ENCODE measurements at regions not wholly inside any gene's neighbourhood (a gene's known extent, or its start where the extent isn't known, plus 50 kb on each side); places are given as distances from the start of the nearest gene placed in this dataset.

DNA sequence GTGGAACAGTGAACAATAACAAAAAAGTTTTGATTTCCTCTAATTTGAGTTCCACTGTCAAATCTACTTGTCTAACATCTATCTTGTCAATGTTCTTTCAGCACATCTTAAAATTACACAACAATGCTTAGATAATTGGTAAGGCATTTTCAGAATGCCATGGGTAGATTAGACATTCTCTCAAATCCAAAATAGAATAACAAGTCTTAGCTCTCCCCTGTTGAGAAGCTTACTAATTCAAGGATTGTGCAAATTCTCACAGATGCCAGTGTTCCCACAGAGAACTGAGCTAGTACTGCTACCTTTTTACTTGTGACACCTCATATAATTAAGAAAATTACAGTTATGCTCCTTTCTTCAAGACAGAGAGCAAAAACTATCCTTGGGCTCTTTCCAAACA, 2442.0 kb downstream of the PCDH7 start:
- no peaks in the 10 kb centered on the region for H3K4me1 ChIP-seq (ENCODE audit: control insufficient read depth, extremely low read depth, insufficient read depth, low read length)
- H3K79me2 ChIP-seq (ENCODE audit: control insufficient read depth, insufficient read depth, low read length) = no peaks in the 10 kb centered on the region
- H4K20me1 ChIP-seq (ENCODE audit: control insufficient read depth, extremely low read depth, insufficient read depth, low read length) = no peaks in the 10 kb centered on the region
- H3K9ac ChIP-seq (ENCODE audit: insufficient read depth, low read length) = no peak overlapping the region
- no peaks in the 10 kb centered on the region for H3K27me3 ChIP-seq (ENCODE audit: control insufficient read depth, insufficient read depth, low read length)
- H3K9me3 ChIP-seq (ENCODE audit: control insufficient read depth, insufficient read depth, low read depth, low read length) = no peaks in the 10 kb centered on the region
- H3K27ac ChIP-seq (ENCODE audit: insufficient read depth, low read length) = no peak overlapping the region
- TF ChIP-seq EZH2 (IDR thresholded peaks at IDR 0.05; ENCODE audit: low read length, missing control alignments) = no peak
- TF ChIP-seq CTCF (conservative IDR thresholded peaks at IDR 0.05 in 1 of 2, IDR thresholded peaks at IDR 0.05 in 1 of 2; ENCODE audit: low read depth in 1 of 2, low read length in 2 of 2) = no peak
- no peak overlapping the region for H2AFZ ChIP-seq (ENCODE audit: low read length)
- H3K4me3 ChIP-seq (replicated peaks in 1 of 4; ENCODE audit: control extremely low read depth in 1 of 4, insufficient read depth in 1 of 4, low read depth in 3 of 4, low read length in 4 of 4) = no peak overlapping the region
- H3K4me2 ChIP-seq (ENCODE audit: extremely low read depth, insufficient read depth, low read length) = no peak overlapping the region
- H3K36me3 ChIP-seq (ENCODE audit: control insufficient read depth, insufficient read depth, low read length) = no peaks in the 10 kb centered on the region
- DNase-seq (ENCODE audit: low read depth in 2 of 2) = no peak

DNA sequence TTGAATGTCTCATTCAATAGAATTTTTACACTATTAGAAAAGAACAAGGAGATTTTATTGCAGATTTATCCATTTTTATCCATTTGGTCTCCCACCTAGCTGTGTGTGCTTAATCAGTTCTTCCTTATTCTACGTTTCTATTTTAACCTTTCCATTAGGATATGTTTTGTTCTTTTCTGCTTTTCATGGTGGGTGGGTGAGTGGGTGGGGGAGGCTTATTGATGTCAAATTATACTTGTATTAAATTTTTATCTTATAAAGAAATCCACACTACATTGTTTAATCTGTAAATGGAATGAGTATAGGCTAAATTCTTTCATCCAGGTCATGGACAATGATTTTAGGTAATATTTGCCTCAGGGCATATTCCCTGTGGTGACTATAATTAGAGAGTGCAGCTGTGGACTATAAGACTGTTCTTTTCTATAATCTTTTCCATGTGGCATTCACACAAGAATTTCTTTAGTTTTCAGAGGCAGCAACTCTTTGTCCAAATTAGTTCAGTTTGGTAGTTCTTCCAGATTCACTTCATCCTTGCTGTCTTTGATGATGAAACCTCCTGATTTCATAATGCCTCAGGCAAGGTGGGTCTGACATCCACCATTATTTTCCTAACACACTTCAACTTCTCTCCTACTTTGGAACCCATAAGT, 2451.8 kb downstream of the PCDH7 start:
- no peaks in the 10 kb centered on the region for H3K27me3 ChIP-seq (ENCODE audit: control insufficient read depth, insufficient read depth, low read length)
- H3K27ac ChIP-seq (ENCODE audit: insufficient read depth, low read length) = no peak overlapping the region
- no peak for TF ChIP-seq EZH2 (IDR thresholded peaks at IDR 0.05; ENCODE audit: low read length, missing control alignments)
- TF ChIP-seq CTCF (conservative IDR thresholded peaks at IDR 0.05 in 1 of 2, IDR thresholded peaks at IDR 0.05 in 1 of 2; ENCODE audit: low read depth in 1 of 2, low read length in 2 of 2) = no peak
- DNase-seq (ENCODE audit: low read depth in 2 of 2) = no peak
- no peaks in the 10 kb centered on the region for H3K9me3 ChIP-seq (ENCODE audit: control insufficient read depth, insufficient read depth, low read depth, low read length)
- H3K4me2 ChIP-seq (ENCODE audit: extremely low read depth, insufficient read depth, low read length) = no peak overlapping the region
- H3K4me1 ChIP-seq (ENCODE audit: control insufficient read depth, extremely low read depth, insufficient read depth, low read length) = no peaks in the 10 kb centered on the region
- no peak overlapping the region for H2AFZ ChIP-seq (ENCODE audit: low read length)
- H3K9ac ChIP-seq (ENCODE audit: insufficient read depth, low read length) = no peak overlapping the region
- H4K20me1 ChIP-seq (ENCODE audit: control insufficient read depth, extremely low read depth, insufficient read depth, low read length) = no peaks in the 10 kb centered on the region
- no peaks in the 10 kb centered on the region for H3K36me3 ChIP-seq (ENCODE audit: control insufficient read depth, insufficient read depth, low read length)
- H3K79me2 ChIP-seq (ENCODE audit: control insufficient read depth, insufficient read depth, low read length) = no peaks in the 10 kb centered on the region
- H3K4me3 ChIP-seq (replicated peaks in 1 of 4; ENCODE audit: control extremely low read depth in 1 of 4, insufficient read depth in 1 of 4, low read depth in 3 of 4, low read length in 4 of 4) = no peak overlapping the region

DNA sequence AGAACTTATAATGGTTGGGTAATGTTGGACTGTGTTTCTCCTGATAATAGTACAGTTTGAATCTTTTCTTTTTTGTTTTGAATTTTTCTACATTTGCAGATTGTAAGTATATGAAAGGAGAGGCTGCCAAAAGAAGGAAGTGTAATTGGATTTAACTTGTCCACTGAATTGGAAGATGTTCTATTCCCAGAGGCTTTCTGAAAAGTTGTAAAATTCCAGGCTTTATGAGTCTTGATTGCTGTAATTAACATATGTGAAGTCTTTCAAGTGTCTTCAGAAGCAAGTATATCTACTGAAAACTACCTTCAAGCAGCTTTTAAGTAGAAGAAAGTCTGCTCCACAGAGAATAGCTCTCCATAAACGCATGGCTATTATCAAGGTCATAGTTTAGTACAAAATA, 2456.4 kb downstream of the PCDH7 start:
- no peak for DNase-seq (ENCODE audit: low read depth in 2 of 2)
- Histone ChIP-seq H3K9ac (ENCODE audit: insufficient read depth, low read length) (no peak overlapping the region), H3K9me3 (ENCODE audit: control insufficient read depth, insufficient read depth, low read depth, low read length) (no peaks in the 10 kb centered on the region), H3K4me2 (ENCODE audit: extremely low read depth, insufficient read depth, low read length) (no peak overlapping the region), H2AFZ (ENCODE audit: low read length) (no peak overlapping the region), H3K79me2 (ENCODE audit: control insufficient read depth, insufficient read depth, low read length) (no peaks in the 10 kb centered on the region), H3K4me1 (ENCODE audit: control insufficient read depth, extremely low read depth, insufficient read depth, low read length) (no peaks in the 10 kb centered on the region), H4K20me1 (ENCODE audit: control insufficient read depth, extremely low read depth, insufficient read depth, low read length) (no peaks in the 10 kb centered on the region), H3K4me3 (replicated peaks in 1 of 4; ENCODE audit: control extremely low read depth in 1 of 4, insufficient read depth in 1 of 4, low read depth in 3 of 4, low read length in 4 of 4) (no peak overlapping the region), H3K27ac (ENCODE audit: insufficient read depth, low read length) (no peak overlapping the region), H3K36me3 (ENCODE audit: control insufficient read depth, insufficient read depth, low read length) (no peaks in the 10 kb centered on the region), H3K27me3 (ENCODE audit: control insufficient read depth, insufficient read depth, low read length) (no peaks in the 10 kb centered on the region)
- TF ChIP-seq EZH2 (IDR thresholded peaks at IDR 0.05; ENCODE audit: low read length, missing control alignments) (no peak), CTCF (conservative IDR thresholded peaks at IDR 0.05 in 1 of 2, IDR thresholded peaks at IDR 0.05 in 1 of 2; ENCODE audit: low read depth in 1 of 2, low read length in 2 of 2) (no peak)

Data from fibroblast of lung (primary cell).